Uterus (tissue), 3 donors: ENCODE measurements at regions not wholly inside any gene's neighbourhood (a gene's known extent, or its start where the extent isn't known, plus 50 kb on each side); places are given as distances from the start of the nearest gene placed in this dataset.

Experiments
- DNase-seq, 2 donors: peaks; one replicate each; pipeline ENCODE4 v3.0.0-alpha.2; 2019 to 2020
- H3K27ac ChIP-seq, 2 donors: fragments of 200-600 bp; sonication (generic); 1 replicate in 1 of 2; 2 replicates in 1 of 2; pipeline ENCODE4 v1.5.1; 2016 to 2018
- H3K27me3 ChIP-seq, 2 donors: fragments of 200-600 bp; sonication (generic); one replicate each; pipeline ENCODE4 v1.5.1; 2018 to 2019; ENCODE audit warnings: control low read depth in 1 of 2
- H3K36me3 ChIP-seq, 2 donors: fragments of 200-600 bp; sonication (generic); one replicate each; pipeline ENCODE4 v1.5.1; 2019; ENCODE audit warnings: control low read depth in 1 of 2
- H3K4me1 ChIP-seq, 2 donors: fragments of 200-600 bp; sonication (generic); one replicate each; pipeline ENCODE4 v1.5.1; 2018 to 2019; ENCODE audit warnings: control low read depth in 1 of 2
- H3K4me3 ChIP-seq, 2 donors: fragments of 200-600 bp; sonication (generic); 1 replicate in 1 of 2; 2 replicates in 1 of 2; pipeline ENCODE4 v1.5.1; 2018 to 2019; ENCODE audit warnings: mild to moderate bottlenecking in 1 of 2
- H3K9me3 ChIP-seq, 2 donors: fragments of 200-600 bp; sonication (generic); one replicate each; pipeline ENCODE4 v1.5.1; 2019; ENCODE audit warnings: control low read depth in 1 of 2
- POLR2A ChIP-seq, 2 donors: fragments of 450-650 bp; IDR thresholded peaks; one replicate each; pipeline ENCODE4 v1.6.1; 2016; ENCODE audit warnings: antibody characterized with exemption in 2 of 2, mild to moderate bottlenecking in 1 of 2, moderate library complexity in 1 of 2
- intact Hi-C: fragments of 100-400 bp; cut with DNase I; formaldehyde crosslinking; loops from one replicate; pipeline ENCODE4 v1.15.1; 2023; ENCODE audit warnings: low total_unique reads
- TF ChIP-seq, protein P1 (sequence below), 4 experiments: fragments of 200-600 bp in 2 of 4; fragments of 450-650 bp in 2 of 4; sonication (generic) in 2 of 4; IDR thresholded peaks; one replicate each; pipeline ENCODE4 v1.5.1; 2016 to 2019; ENCODE audit warnings: antibody characterized with exemption in 4 of 4, mild to moderate bottlenecking in 2 of 4, moderate library complexity in 1 of 4
- donor health status: DM: yes; HTN: yes; CAD: no.

DNA sequence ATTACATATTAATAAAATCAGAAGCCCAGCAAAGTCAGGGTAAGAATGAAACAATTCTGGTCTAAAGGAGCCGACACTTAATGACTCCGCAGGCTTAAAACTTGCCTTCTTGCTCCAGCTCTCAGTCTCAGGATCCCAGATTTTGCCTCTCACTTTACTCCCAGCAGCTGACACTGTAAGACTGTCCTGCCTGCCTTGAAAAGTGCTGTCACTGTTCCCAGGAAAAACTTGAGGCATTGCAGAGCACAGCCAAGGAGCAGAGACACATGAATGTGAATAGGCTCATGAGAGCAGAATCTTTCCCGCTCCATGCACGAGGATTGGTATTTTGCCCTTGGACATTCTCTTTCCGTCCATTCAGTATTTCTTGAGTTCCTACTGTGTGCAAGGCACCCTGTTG is 457.6 kb upstream of the ZFHX3 start:
- no peak for DNase-seq
- Histone ChIP-seq H3K4me1 (no peaks in the 10 kb centered on the region), H3K27me3 (no peaks in the 10 kb centered on the region), H3K4me3 (no peak overlapping the region), H3K36me3 (no peaks in the 10 kb centered on the region), H3K27ac (no peak overlapping the region), H3K9me3 (no peaks in the 10 kb centered on the region)
- TF ChIP-seq, protein P1, sequence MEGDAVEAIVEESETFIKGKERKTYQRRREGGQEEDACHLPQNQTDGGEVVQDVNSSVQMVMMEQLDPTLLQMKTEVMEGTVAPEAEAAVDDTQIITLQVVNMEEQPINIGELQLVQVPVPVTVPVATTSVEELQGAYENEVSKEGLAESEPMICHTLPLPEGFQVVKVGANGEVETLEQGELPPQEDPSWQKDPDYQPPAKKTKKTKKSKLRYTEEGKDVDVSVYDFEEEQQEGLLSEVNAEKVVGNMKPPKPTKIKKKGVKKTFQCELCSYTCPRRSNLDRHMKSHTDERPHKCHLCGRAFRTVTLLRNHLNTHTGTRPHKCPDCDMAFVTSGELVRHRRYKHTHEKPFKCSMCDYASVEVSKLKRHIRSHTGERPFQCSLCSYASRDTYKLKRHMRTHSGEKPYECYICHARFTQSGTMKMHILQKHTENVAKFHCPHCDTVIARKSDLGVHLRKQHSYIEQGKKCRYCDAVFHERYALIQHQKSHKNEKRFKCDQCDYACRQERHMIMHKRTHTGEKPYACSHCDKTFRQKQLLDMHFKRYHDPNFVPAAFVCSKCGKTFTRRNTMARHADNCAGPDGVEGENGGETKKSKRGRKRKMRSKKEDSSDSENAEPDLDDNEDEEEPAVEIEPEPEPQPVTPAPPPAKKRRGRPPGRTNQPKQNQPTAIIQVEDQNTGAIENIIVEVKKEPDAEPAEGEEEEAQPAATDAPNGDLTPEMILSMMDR (IDR thresholded peaks at IDR 0.05): no peak
- TF ChIP-seq POLR2A (IDR thresholded peaks at IDR 0.05): no peak
- intact Hi-C loops: no loop called here

DNA sequence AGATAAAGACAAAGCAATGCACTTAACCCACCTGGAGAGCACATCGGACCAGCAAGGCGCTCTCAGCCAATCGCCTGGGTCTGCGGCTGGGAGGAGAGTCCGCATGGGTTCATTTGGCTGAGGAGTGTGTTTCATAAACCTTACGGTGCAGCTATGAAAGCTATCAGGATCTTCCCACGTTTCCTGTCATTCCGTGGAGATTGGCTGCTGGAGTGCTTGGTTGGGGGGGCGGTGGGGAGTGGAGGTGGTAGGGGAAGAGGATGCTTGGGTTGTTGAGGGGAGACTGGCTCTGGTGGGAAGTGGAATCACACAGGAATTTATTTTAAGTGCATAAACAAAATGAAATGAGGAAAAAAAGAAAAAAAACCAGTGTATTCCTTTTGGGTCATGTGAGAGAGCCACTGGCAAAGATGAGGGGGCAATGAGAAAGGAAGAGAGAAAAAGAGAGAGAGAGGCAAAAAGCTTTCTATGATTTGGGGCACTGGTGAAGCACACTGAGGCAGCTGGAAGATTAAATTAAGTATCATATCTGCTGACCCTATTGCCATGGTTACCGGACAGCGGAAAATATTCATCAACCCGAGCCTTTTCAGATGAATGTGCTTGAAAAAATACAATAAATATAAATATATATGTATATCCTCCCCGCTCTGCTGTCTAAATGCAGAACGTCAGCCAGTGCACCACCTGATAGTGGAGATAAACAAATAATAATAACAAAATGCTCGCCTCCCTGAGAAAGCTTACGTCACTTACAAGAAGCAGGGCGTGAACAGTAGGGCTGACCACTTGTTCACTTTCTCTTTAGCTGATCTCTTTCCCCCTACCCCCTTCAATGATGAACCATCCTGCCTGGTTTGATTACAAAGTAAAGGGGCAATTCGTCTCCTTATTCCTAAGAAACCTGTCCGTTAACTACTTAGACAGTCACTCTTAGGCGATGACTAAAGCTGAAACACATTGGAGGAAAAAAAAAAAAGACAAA is 457.0 kb upstream of the ZFHX3 start:
- Histone ChIP-seq H3K9me3 (no peaks in the 10 kb centered on the region), H3K36me3 (no peaks in the 10 kb centered on the region), H3K27ac (no peak overlapping the region), H3K4me1 (no peaks in the 10 kb centered on the region), H3K4me3 (no peak overlapping the region), H3K27me3 (no peaks in the 10 kb centered on the region)
- no peak for TF ChIP-seq POLR2A (IDR thresholded peaks at IDR 0.05)
- TF ChIP-seq, protein P1 (IDR thresholded peaks at IDR 0.05): no peak
- DNase-seq: no peak
- intact Hi-C loops: no loop called here

DNA sequence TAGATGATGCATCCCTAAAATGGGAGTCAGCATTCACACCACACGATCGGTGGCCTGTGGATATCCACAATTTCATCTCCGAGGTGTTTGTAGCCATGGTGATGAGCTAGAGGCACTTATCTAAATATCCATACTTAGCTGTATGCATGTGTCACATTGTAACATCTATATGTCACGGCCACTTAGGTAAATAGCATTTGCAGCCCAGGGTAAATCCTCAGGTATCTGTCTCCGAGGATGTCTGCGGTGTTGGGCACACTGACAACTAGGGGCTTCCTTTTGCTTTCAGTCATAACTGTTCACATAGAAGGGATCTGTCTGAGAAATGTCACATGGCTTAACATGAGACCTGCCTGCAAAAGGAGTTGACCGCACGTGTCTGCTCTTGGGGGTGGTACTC is 455.2 kb upstream of the ZFHX3 start:
- no peaks in the 10 kb centered on the region for H3K9me3 ChIP-seq
- TF ChIP-seq POLR2A (IDR thresholded peaks at IDR 0.05): no peak
- TF ChIP-seq, protein P1 (IDR thresholded peaks at IDR 0.05): no peak
- no peak overlapping the region for H3K27ac ChIP-seq
- intact Hi-C loops: no loop called here
- H3K4me1 ChIP-seq: no peaks in the 10 kb centered on the region
- DNase-seq: no peak
- H3K4me3 ChIP-seq: no peak overlapping the region
- no peaks in the 10 kb centered on the region for H3K36me3 ChIP-seq
- no peaks in the 10 kb centered on the region for H3K27me3 ChIP-seq

DNA sequence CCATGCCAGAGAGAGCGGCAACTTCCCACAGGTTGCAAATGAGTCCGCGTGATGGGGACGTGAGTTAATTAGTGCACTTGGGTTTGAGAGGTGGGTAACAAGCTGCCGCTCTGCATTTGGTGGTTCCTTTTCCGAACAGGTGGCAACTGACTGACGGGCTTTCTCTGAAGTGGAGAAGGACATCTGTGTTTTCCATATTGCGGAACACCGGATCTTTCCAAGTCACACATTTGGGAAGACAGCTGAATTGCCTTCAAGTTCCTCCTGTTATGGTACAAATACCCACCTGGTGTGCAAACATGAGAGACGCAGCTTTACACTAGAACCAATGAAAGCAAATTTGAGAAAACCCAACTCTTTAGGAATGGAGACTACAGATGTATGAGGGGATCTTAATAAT is 451.3 kb upstream of the ZFHX3 start:
- DNase-seq: no peak
- Histone ChIP-seq H3K9me3 (no peaks in the 10 kb centered on the region), H3K36me3 (no peaks in the 10 kb centered on the region), H3K27me3 (no peaks in the 10 kb centered on the region), H3K27ac (no peak overlapping the region), H3K4me3 (no peak overlapping the region), H3K4me1 (no peaks in the 10 kb centered on the region)
- TF ChIP-seq, protein P1 (IDR thresholded peaks at IDR 0.05): no peak
- no peak for TF ChIP-seq POLR2A (IDR thresholded peaks at IDR 0.05)
- intact Hi-C loops: no loop called here

DNA sequence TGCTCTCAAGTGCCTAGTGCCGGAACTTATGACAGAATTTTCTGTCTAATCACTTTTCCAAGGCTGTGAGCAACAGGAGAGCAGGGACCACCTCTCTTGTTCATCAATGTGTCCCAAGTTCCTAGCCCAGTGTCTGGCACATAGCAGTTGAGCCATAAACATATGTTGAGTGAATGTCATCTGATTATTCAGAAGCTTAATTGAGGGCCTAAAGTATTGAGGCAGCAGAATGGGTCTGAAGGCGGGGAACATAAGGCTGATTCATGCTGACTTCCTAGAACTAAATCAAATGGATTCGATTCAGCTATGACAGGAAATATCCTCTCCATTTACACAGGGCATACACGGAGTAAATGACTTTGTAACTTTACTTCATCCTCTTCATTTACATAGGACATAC is 438.0 kb upstream of the ZFHX3 start:
- intact Hi-C loops: no loop called here
- DNase-seq: no peak
- Histone ChIP-seq H3K9me3 (no peaks in the 10 kb centered on the region), H3K27ac (no peak overlapping the region), H3K4me3 (no peak overlapping the region), H3K27me3 (no peaks in the 10 kb centered on the region), H3K4me1 (no peaks in the 10 kb centered on the region), H3K36me3 (peaks cover 0 to 2% of the 10 kb centered on the region in 2 donors)
- TF ChIP-seq POLR2A (IDR thresholded peaks at IDR 0.05): no peak
- TF ChIP-seq, protein P1 (IDR thresholded peaks at IDR 0.05): no peak
